ENCODE measurements at regions not wholly inside any gene's neighbourhood (a gene's known extent, or its start where the extent isn't known, plus 50 kb on each side); places are given as distances from the start of the nearest gene placed in this dataset.

DNA sequence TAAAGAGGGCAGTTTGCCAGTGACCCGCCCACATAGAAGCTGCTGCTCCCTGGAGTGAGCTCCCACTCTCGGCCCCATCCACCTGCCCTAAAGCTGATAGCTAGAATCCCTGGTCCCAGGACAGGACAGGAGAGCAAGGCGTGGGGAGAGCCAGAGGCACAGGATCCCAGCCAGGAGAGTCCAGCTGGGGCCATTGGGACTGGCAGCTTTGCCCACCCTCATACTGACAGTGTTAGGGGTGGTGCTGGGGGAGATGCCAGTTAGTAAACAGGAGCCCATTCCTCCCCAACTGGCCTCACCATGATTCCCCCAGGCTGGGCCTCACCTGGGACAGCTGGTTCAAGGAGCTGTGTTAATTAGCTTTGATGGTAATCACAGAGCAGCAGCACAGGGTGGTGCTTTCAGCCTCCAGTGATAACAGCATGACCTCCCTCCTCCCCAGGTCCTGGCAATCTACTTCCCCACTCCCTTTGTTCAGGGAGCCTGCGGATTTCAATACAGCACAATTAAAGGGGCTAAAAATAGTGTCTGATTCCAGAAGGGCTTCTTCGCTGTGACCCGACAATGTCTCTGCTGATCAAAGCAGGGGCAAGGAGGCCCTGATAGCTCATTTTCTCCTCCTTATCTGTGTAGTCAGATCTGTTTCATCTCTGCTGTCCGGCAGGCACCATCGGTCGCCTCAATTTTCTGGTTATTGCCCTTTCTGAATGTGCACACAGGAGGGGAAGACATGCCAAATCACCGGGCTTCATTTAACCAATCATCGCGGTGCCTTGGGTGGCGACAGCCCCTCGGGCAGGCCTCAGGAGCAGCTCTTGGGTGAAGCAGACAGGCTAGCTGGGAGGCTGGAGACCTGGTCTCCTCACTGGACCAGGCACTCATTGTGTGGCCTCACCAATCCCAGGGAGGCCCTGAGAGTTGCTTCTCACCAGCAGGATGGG lies 119.9 kb upstream of the TEX51 start:
- H3K27ac Mint-ChIP-seq = no peak overlapping the region
- H3K27me3 Mint-ChIP-seq = peaks cover 19% of the 10 kb centered on the region
- no peaks in the 10 kb centered on the region for H3K36me3 Mint-ChIP-seq (ENCODE audit: low read depth)
- intact Hi-C loops (cut with micrococcal nuclease) = loop anchor here (5.0 to 10.0 kb wide), 3 partner anchors 122 to 1974 kb away; partner anchors contain the start of gene GYPC
- H3K9me3 Mint-ChIP-seq = no peaks in the 10 kb centered on the region
- H3K4me3 Mint-ChIP-seq = no peak overlapping the region
- peaks cover 33% of the 10 kb centered on the region for H3K4me1 Mint-ChIP-seq (ENCODE audit: low read depth)

DNA sequence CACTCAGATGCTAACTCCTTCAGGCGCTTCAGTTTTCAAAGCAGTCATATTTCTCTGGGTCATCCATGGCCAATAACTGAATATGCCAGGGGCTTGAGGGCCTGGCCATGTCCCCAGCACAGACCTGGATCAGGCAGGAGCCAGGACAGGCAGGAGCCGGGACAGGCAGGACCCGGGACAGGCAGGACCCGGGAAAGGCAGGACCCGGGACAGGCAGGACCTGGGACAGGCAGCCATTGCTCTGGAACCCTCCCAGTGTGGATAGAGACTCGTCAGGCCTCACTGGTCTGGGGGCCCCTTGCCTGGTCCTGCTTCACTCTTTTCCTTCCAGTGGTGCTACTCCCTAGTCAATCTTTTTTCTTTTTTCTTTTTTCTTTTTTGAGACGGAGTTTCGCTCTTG lies 117.5 kb upstream of the TEX51 start:
- H3K27me3 Mint-ChIP-seq = peaks cover 8% of the 10 kb centered on the region
- H3K4me3 Mint-ChIP-seq = no peak overlapping the region
- intact Hi-C loops (cut with micrococcal nuclease) = no loop called here
- H3K27ac Mint-ChIP-seq = no peak overlapping the region
- H3K36me3 Mint-ChIP-seq (ENCODE audit: low read depth) = no peaks in the 10 kb centered on the region
- no peaks in the 10 kb centered on the region for H3K9me3 Mint-ChIP-seq
- H3K4me1 Mint-ChIP-seq (ENCODE audit: low read depth) = peaks cover 14% of the 10 kb centered on the region

DNA sequence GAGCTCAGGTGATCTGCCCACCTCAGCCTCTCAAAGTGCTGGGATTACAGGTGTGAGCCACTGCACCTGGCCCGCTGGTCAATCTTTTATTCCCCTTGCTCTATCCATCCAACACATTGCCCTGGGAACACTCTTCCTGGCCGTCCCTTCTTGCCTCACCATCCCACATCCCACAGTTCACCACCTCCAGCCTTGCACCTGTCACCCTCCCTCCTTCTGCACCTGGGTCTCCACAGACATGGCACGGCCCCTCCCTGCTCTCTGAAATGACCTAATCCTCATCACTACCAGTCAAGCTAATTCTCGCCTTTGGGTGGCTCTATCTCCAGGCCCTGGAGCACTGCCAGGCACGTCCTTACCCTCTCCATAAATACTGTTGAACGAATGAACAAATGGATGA lies 116.9 kb upstream of the TEX51 start:
- intact Hi-C loops (cut with micrococcal nuclease) = no loop called here
- H3K4me1 Mint-ChIP-seq (ENCODE audit: low read depth) = peaks cover 13% of the 10 kb centered on the region
- H3K4me3 Mint-ChIP-seq = no peak overlapping the region
- peaks cover 8% of the 10 kb centered on the region for H3K27me3 Mint-ChIP-seq
- no peak overlapping the region for H3K27ac Mint-ChIP-seq
- H3K9me3 Mint-ChIP-seq = no peaks in the 10 kb centered on the region
- H3K36me3 Mint-ChIP-seq (ENCODE audit: low read depth) = no peaks in the 10 kb centered on the region

DNA sequence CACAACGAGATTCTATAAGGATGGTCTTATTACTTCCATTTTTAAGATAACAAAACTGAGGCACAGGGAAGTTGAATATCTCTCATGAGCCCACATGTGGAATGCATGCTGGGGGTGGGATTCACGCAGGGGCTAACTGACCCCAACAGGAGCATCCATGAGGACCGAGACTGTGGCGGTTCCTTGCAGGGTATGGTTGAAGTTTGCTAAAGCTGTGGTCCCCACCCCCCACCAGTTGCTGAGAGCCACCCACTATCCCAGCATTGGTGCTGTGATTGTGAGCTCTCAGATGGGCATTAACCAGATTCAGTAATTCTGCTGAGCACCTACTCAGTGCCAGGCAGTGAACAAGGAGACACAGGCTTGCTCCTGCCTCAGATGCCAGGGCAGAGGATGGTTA lies 116.0 kb upstream of the TEX51 start:
- no peak overlapping the region for H3K27ac Mint-ChIP-seq
- intact Hi-C loops (cut with micrococcal nuclease) = no loop called here
- no peak overlapping the region for H3K4me3 Mint-ChIP-seq
- H3K36me3 Mint-ChIP-seq (ENCODE audit: low read depth) = no peaks in the 10 kb centered on the region
- H3K27me3 Mint-ChIP-seq = peaks cover 8% of the 10 kb centered on the region
- no peaks in the 10 kb centered on the region for H3K9me3 Mint-ChIP-seq
- H3K4me1 Mint-ChIP-seq (ENCODE audit: low read depth) = peaks cover 6% of the 10 kb centered on the region

DNA sequence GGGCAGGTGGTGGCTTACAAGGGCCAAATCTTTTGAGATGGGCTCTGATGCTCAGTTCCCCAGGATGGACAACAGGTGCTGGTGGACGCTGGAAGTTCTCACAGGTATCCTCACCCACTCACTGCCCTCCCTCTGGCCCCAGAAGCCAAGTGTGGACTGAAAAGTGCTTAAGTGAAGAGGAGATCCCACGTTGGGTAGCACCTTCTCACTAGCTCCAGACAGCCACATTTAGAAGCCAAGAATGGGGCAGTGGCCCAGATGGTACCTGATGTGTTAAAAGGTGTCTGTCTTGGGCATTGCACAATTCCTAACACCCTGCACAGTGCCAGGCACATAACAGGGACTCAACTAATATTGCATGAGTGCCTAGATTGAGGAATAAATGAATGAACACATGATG lies 115.3 kb upstream of the TEX51 start:
- Mint-ChIP-seq H3K4me1 (ENCODE audit: low read depth) (peaks cover under 1% of the 10 kb centered on the region), H3K27me3 (peaks cover 6% of the 10 kb centered on the region), H3K9me3 (no peaks in the 10 kb centered on the region), H3K27ac (no peak overlapping the region), H3K4me3 (no peak overlapping the region), H3K36me3 (ENCODE audit: low read depth) (no peaks in the 10 kb centered on the region)
- intact Hi-C loops (cut with micrococcal nuclease) = no loop called here

DNA sequence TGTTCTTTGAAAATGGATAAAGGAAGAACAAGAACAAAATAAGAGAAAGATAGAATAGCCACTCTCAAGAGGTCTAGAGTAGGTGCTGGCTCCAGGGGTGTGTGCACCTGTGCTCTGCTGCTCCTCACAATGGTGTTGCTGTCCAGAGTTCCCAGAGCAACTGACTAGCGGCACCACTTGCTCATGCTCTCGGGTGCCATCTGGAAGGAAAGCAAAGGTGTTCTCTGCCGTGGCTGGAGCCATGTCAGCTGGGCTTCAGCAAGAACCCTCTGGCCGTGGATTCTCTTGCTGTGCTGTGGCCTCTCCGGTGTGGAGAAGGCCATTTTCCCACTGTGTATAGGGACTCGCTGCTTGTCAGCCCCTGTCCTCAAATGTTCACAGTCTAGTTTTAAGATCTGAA lies 114.6 kb upstream of the TEX51 start:
- intact Hi-C loops (cut with micrococcal nuclease) = no loop called here
- no peaks in the 10 kb centered on the region for H3K9me3 Mint-ChIP-seq
- no peaks in the 10 kb centered on the region for H3K4me1 Mint-ChIP-seq (ENCODE audit: low read depth)
- peaks cover 6% of the 10 kb centered on the region for H3K27me3 Mint-ChIP-seq
- no peaks in the 10 kb centered on the region for H3K36me3 Mint-ChIP-seq (ENCODE audit: low read depth)
- H3K4me3 Mint-ChIP-seq = no peak overlapping the region
- H3K27ac Mint-ChIP-seq = no peak overlapping the region

DNA sequence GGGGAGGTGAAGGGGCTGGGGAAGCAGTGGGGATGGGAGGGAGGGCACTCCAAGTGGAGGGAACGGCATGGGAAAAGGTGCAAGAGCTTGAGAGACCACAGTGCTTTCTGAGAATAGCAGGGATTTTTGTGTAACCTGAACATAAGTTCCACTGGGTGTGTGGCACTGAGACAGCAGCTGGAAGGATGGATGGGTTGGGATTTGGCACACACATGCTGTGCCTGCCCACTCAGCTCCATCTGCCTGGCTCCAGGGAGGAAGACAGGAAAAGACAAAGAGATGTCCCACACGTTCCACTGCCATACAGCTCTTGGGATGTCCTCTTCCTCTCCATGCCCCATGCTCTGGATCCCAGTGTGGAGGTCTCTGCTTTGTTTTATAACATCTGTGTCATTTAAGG lies 114.1 kb upstream of the TEX51 start:
- Mint-ChIP-seq H3K4me3 (no peak overlapping the region), H3K36me3 (ENCODE audit: low read depth) (no peaks in the 10 kb centered on the region), H3K9me3 (no peaks in the 10 kb centered on the region), H3K27me3 (peaks cover 6% of the 10 kb centered on the region), H3K4me1 (ENCODE audit: low read depth) (no peaks in the 10 kb centered on the region), H3K27ac (no peak overlapping the region)
- intact Hi-C loops (cut with micrococcal nuclease) = no loop called here

DNA sequence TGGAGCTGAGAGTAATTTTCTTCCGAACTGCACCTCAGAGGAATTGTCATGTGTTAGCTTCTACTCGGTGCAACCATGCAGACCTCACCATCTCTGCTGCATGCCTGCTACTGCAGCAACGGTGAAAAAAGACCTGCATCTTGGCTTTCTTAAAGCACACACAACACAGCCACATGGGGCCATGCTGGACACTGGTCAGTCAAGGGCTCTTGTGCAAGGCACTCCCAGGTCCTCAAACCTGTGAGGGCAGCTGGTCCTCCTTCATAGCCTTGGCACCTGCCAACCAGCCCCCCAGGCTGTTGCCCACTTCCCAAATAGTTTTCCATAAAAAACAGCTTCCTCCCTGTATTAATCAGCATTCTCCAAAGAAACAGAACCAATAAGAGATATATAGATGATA lies 113.5 kb upstream of the TEX51 start:
- Mint-ChIP-seq H3K36me3 (ENCODE audit: low read depth) (no peaks in the 10 kb centered on the region), H3K27me3 (peaks cover 6% of the 10 kb centered on the region), H3K27ac (no peak overlapping the region), H3K4me3 (no peak overlapping the region), H3K9me3 (no peaks in the 10 kb centered on the region), H3K4me1 (ENCODE audit: low read depth) (no peaks in the 10 kb centered on the region)
- intact Hi-C loops (cut with micrococcal nuclease) = no loop called here

DNA sequence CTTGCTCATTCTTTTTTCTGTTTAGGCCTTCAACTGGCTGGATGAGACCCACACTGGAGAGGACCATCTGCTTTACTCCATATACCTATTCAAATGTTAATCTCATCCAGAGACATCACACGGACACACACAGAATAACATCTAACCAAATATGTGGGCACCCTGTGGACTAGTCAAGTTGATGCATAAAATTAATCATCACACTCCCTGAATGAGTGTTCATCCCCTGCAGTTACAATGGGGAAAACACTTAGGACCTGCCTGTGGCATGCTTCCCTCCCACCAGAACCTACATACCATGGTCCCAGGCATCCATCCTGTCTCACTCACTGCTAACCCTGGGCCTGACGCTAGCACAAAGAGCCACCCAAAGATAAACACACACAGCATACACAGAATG lies 112.8 kb upstream of the TEX51 start:
- H3K36me3 Mint-ChIP-seq (ENCODE audit: low read depth) = no peaks in the 10 kb centered on the region
- no peak overlapping the region for H3K27ac Mint-ChIP-seq
- peaks cover 6% of the 10 kb centered on the region for H3K27me3 Mint-ChIP-seq
- H3K4me3 Mint-ChIP-seq = no peak overlapping the region
- intact Hi-C loops (cut with micrococcal nuclease) = no loop called here
- no peaks in the 10 kb centered on the region for H3K9me3 Mint-ChIP-seq
- no peaks in the 10 kb centered on the region for H3K4me1 Mint-ChIP-seq (ENCODE audit: low read depth)

DNA sequence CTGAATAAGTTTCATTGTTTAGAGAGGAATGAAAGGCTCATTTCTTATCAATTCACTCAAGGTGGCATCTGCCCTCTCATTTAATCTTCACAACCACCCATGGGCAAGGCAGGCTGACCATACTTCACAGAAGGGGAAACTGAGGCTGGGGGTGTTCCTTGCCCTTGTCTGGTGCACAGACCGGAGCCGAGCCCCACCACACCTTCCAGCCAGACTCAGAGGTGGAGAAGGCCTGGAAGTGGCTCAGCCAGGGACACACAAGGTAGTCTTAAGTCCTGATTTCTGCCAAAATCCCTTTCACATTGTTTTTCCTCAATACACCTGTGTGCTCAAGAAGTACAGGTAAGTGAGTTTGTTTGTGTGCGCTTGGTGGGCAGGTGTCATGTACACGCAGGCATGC lies 111.9 kb upstream of the TEX51 start:
- no peaks in the 10 kb centered on the region for H3K4me1 Mint-ChIP-seq (ENCODE audit: low read depth)
- no peaks in the 10 kb centered on the region for H3K9me3 Mint-ChIP-seq
- no peak overlapping the region for H3K27ac Mint-ChIP-seq
- no peak overlapping the region for H3K4me3 Mint-ChIP-seq
- no peaks in the 10 kb centered on the region for H3K36me3 Mint-ChIP-seq (ENCODE audit: low read depth)
- intact Hi-C loops (cut with micrococcal nuclease) = no loop called here
- peaks cover 6% of the 10 kb centered on the region for H3K27me3 Mint-ChIP-seq

DNA sequence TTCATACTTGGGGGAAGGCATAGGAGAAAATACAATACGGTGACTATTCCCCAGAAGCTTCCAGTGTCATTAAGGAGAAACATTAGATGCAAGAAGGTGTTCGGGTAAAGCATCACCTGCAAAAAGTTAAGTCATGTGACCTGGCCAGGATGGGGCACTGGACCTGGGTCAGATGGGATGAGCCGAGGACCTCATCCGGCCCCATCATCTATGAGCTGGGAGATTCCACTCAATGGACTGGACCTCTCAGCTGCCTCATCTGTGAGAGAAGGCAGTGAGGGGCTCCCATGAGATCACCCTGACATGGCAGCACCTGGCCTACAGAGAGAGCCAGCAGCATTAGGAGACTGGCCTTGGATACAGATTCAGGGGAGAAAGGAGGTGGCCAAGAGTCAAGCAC lies 111.4 kb upstream of the TEX51 start:
- Mint-ChIP-seq H3K27ac (no peak overlapping the region), H3K9me3 (no peaks in the 10 kb centered on the region), H3K4me3 (no peak overlapping the region), H3K27me3 (peaks cover 4% of the 10 kb centered on the region), H3K36me3 (ENCODE audit: low read depth) (no peaks in the 10 kb centered on the region), H3K4me1 (ENCODE audit: low read depth) (no peaks in the 10 kb centered on the region)
- intact Hi-C loops (cut with micrococcal nuclease) = no loop called here

DNA sequence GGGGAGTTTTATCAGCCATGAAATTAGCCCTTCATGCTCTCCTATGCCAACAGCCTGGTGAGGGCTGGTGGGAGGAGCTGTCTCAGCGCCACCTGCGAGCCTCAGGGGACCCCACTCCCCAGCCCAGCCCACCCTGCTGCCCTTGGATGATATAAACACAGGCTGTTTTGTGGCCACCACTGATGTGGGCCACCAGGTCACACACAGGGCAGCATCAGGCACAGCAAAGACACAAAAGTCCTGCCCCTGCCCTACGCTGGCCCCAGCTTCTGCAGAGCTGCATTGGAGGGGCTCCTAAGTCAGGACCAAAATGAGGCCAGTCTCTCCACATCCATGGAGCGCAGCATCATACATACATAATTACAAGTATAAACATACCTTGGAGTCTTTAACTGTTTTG lies 110.6 kb upstream of the TEX51 start:
- no peaks in the 10 kb centered on the region for H3K36me3 Mint-ChIP-seq (ENCODE audit: low read depth)
- peaks cover 4% of the 10 kb centered on the region for H3K27me3 Mint-ChIP-seq

DNA sequence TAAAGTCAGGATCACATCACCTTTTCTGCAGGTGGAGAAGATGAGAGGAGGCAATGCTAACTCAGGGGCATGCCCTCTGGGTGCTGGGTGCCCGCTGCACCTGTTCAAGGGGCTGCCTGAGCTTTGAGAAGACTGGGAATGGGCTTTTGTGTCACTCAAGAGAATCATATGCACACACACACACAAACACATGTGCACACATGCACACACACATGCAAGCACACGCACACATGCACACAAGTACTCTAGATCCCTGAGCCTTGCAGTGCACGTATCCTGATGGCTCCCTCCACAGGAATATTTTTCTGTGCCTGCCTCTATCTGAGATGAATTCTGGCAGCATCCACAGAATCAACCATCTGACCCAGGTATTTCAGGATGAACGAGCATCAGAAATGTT lies 110.0 kb upstream of the TEX51 start:
- Mint-ChIP-seq H3K4me3 (no peak overlapping the region), H3K9me3 (no peaks in the 10 kb centered on the region), H3K4me1 (ENCODE audit: low read depth) (peaks cover 4% of the 10 kb centered on the region), H3K27me3 (peaks cover 5% of the 10 kb centered on the region), H3K27ac (no peak overlapping the region), H3K36me3 (ENCODE audit: low read depth) (no peaks in the 10 kb centered on the region)
- intact Hi-C loops (cut with micrococcal nuclease) = no loop called here

More for the DNA sequence above, 110.6 kb upstream of the TEX51 start:
- H3K4me3 Mint-ChIP-seq = no peak overlapping the region
- no peak overlapping the region for H3K27ac Mint-ChIP-seq
- H3K9me3 Mint-ChIP-seq = no peaks in the 10 kb centered on the region
- intact Hi-C loops (cut with micrococcal nuclease) = no loop called here
- no peaks in the 10 kb centered on the region for H3K4me1 Mint-ChIP-seq (ENCODE audit: low read depth)

DNA sequence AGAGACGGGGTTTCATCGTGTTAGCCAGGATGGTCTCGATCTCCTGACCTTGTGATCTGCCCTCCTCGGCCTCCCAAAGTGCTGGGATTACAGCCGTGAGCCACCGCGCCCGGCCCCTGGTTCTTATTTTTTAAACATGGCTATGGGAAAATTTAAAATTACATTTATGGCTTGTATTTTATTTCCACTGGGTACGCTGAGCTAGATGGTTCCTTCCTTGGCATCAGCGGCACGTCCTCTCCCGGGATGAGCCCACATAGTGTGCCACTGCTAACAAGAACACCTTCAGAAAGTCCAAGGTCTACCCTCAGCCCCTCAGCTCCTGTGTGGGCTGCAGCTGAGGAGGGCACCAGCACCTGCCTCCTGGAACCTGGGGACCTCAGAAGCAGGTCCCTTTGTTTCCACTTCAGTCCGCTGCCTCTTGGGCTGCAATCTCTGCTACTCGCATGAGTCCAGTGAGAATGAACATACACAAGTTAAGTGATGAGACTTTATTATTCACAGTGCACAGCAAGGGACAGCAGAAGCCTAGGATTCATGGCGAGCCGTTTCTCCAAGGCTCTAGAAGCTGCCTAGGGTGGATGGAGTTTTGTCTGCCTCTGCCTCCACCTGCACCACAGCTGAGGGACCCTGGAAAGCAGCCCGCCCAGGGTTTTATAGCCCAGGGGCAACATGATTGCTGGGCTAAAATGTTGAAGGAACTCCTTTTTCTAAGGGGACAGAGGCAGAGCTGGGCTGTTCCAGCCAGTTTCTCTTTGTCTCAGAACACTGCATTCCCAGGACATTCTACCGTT lies 107.5 kb upstream of the TEX51 start:
- intact Hi-C loops (cut with micrococcal nuclease) = no loop called here

More for the DNA sequence above, 107.5 kb upstream of the TEX51 start:
- H3K4me3 Mint-ChIP-seq = no peak overlapping the region
- H3K36me3 Mint-ChIP-seq (ENCODE audit: low read depth) = no peaks in the 10 kb centered on the region
- H3K4me1 Mint-ChIP-seq (ENCODE audit: low read depth) = peaks cover 6% of the 10 kb centered on the region
- H3K27ac Mint-ChIP-seq = no peak overlapping the region
- H3K27me3 Mint-ChIP-seq = peaks cover 8% of the 10 kb centered on the region
- H3K9me3 Mint-ChIP-seq = no peaks in the 10 kb centered on the region
